Activated CD8-positive, alpha-beta T cell treated with anti-CD3 and anti-CD28 coated beads for 36 hours (primary cell): ENCODE measurements at regions not wholly inside any gene's neighbourhood (a gene's known extent, or its start where the extent isn't known, plus 50 kb on each side); places are given as distances from the start of the nearest gene placed in this dataset.

Experiments
- ATAC-seq: fragments of 200-7000 bp; cut with Tn5 transposase; one replicate; pipeline ENCODE4 v1.10.0; 2021; ENCODE audit warnings: mild to moderate bottlenecking, moderate library complexity
- CTCF ChIA-PET: fragments of 350-600 bp; sonication (Branson Sonifier 250); formaldehyde crosslinking; loops from one replicate; lab custom pipeline; 2021; ENCODE audit warnings: antibody characterized with exemption; lab: Charles Lee
- POLR2A ChIA-PET: fragments of 350-600 bp; sonication (Branson Sonifier 250); formaldehyde crosslinking; loops from one replicate; lab custom pipeline; 2021; ENCODE audit warnings: antibody characterized with exemption; lab: Charles Lee
- DNase-seq: peaks from one replicate; pipeline ENCODE4 v3.0.0-alpha.2; 2020
- H3K27ac Mint-ChIP-seq: one replicate; pipeline ENCODE4 v1.8.0; 2021; ENCODE audit warnings: mild to moderate bottlenecking, mixed read lengths
- H3K27me3 Mint-ChIP-seq: one replicate; pipeline ENCODE4 v1.8.0; 2021; ENCODE audit warnings: mixed read lengths
- H3K36me3 Mint-ChIP-seq: one replicate; pipeline ENCODE4 v1.8.0; 2021; ENCODE audit warnings: low read depth, mixed read lengths
- H3K4me1 Mint-ChIP-seq: one replicate; pipeline ENCODE4 v1.8.0; 2021; ENCODE audit warnings: low read depth, mixed read lengths
- H3K4me3 Mint-ChIP-seq: one replicate; pipeline ENCODE4 v1.8.0; 2021; ENCODE audit warnings: mild to moderate bottlenecking, moderate library complexity, mixed read lengths
- H3K9me3 Mint-ChIP-seq: one replicate; pipeline ENCODE4 v1.8.0; 2021; ENCODE audit warnings: mixed read lengths
- intact Hi-C: fragments of 100-400 bp; cut with micrococcal nuclease; formaldehyde crosslinking; loops from one replicate; pipeline ENCODE4 v1.10.0; 2022
- TF ChIP-seq, protein P1 (sequence below): fragments of 200-600 bp; IDR thresholded peaks from one replicate; pipeline ENCODE4 v1.8.0; 2022; ENCODE audit warnings: antibody characterized with exemption, mild to moderate bottlenecking

DNA sequence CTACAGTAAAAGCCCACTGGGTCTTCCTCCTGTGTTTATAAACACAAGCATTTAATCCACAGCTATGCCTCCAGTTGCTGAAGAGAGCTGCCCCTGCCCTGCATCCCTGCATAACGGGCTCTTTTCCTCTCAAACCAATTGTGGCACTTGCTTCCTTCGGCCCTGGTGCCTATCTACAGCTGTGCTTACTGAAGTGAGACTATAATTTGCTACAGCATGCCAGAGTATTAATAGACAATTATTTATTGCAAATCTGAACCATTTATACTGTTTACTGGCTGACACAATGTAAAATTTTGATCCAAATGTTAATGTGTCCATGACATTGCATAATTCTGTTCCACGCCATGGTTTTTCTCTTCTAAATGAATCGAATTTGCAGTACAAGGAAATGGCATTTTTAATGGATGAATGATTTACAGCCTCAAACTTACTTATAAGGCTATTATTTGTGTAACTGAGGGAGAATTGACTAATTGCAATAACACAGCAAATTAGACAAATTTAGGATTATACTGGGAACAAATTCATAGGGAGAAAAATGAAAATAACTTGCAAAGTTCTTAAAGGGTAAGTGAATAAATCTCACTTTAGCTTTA lies 457.0 kb upstream of the HNRNPA3 start:
- Mint-ChIP-seq H3K27me3 (peaks cover 4% of the 10 kb centered on the region), H3K27ac (no peak overlapping the region), H3K36me3 (no peaks in the 10 kb centered on the region), H3K9me3 (no peaks in the 10 kb centered on the region), H3K4me1 (peaks cover 7% of the 10 kb centered on the region), H3K4me3 (no peak overlapping the region)
- DNase-seq (no peak), ATAC-seq (no peak)
- intact Hi-C loops: no loop called here
- CTCF ChIA-PET: interaction anchor here (1.5 kb wide), 1 partner anchor 59 kb away, joined by 3 read pairs; no protein-coding TSS in a partner anchor
- POLR2A ChIA-PET: interaction anchor here (0.7 to 1.0 kb wide), 2 partner anchors 8 to 643 kb away, joined by 3 read pairs; no protein-coding TSS in a partner anchor
- TF ChIP-seq, protein P1, sequence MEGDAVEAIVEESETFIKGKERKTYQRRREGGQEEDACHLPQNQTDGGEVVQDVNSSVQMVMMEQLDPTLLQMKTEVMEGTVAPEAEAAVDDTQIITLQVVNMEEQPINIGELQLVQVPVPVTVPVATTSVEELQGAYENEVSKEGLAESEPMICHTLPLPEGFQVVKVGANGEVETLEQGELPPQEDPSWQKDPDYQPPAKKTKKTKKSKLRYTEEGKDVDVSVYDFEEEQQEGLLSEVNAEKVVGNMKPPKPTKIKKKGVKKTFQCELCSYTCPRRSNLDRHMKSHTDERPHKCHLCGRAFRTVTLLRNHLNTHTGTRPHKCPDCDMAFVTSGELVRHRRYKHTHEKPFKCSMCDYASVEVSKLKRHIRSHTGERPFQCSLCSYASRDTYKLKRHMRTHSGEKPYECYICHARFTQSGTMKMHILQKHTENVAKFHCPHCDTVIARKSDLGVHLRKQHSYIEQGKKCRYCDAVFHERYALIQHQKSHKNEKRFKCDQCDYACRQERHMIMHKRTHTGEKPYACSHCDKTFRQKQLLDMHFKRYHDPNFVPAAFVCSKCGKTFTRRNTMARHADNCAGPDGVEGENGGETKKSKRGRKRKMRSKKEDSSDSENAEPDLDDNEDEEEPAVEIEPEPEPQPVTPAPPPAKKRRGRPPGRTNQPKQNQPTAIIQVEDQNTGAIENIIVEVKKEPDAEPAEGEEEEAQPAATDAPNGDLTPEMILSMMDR: no peak

DNA sequence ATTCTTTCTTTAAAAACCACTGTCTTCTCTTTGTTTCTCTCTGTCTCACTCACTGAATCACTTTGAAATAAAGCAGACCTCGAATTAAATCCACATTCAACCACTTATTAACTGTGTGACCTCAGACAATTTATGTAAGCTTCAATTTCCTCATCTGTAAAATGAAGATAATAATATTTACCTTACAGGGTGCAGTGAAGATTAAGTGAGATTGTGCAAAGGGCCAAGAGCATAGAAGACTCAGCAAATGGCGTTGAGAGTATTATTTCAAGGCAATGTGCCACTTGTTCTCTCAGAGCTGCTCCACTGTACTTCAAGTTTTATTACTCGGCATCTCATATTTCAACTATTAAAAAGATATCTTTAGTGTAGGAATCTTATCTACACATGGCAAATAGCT lies 454.2 kb upstream of the HNRNPA3 start:
- no peak overlapping the region for H3K27ac Mint-ChIP-seq
- H3K9me3 Mint-ChIP-seq: no peaks in the 10 kb centered on the region
- ChIA-PET POLR2A (no interaction called here), CTCF (interaction anchor here (1.2 to 1.4 kb wide), 3 partner anchors 12 to 390 kb away, joined by 3 read pairs; no protein-coding TSS in a partner anchor)
- no peak for ATAC-seq
- no peaks in the 10 kb centered on the region for H3K36me3 Mint-ChIP-seq
- H3K4me1 Mint-ChIP-seq: peaks cover 5% of the 10 kb centered on the region
- DNase-seq: no peak
- peaks cover 4% of the 10 kb centered on the region for H3K27me3 Mint-ChIP-seq
- TF ChIP-seq, protein P1: no peak
- intact Hi-C loops: no loop called here
- H3K4me3 Mint-ChIP-seq: no peak overlapping the region

DNA sequence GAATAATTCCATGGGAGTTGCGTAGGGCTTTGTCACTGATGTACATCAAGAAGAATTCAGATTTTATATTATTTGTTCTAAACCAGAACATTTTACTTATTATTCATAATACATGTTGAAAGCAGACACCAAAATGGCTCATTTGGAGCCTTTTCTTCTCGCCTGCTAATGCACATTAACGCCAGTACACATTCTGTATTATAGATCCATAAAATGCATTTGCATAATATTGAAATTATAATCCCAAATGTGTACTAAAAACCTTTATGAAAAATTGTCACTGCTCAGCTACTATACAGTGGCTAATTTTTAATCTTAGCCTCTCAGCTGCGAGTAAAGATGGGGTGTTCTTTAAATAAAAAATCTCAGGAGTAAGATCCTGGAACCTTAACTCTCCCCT lies 452.2 kb upstream of the HNRNPA3 start:
- H3K36me3 Mint-ChIP-seq: no peaks in the 10 kb centered on the region
- peaks cover 3% of the 10 kb centered on the region for H3K27me3 Mint-ChIP-seq
- ATAC-seq: no peak
- DNase-seq: no peak
- TF ChIP-seq, protein P1: no peak
- ChIA-PET POLR2A (no interaction called here), CTCF (no interaction called here)
- intact Hi-C loops: no loop called here
- no peak overlapping the region for H3K4me3 Mint-ChIP-seq
- no peaks in the 10 kb centered on the region for H3K4me1 Mint-ChIP-seq
- no peaks in the 10 kb centered on the region for H3K9me3 Mint-ChIP-seq
- no peak overlapping the region for H3K27ac Mint-ChIP-seq

DNA sequence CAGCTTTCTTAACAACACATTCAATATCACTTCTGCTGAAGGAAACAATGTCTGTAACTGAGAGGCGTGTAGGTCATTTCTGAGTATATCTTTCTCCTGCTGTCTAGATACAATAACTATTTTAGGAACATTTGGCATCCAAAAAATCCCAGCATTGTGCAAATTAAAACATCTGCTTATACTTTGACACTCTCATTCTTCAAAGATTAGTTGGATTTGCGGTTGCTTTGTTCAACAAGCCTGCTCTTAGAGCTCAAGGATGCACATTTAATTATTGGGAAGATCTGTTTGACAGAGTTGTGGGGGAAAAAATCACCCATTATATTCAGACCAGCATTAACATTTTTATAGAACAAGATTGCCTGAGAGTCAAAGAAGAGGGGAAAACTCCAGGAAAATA lies 449.5 kb upstream of the HNRNPA3 start:
- H3K4me1 Mint-ChIP-seq: no peaks in the 10 kb centered on the region
- ChIA-PET POLR2A (no interaction called here), CTCF (interaction anchor here (0.5 kb wide), 1 partner anchor 21 kb away, joined by 3 read pairs; no protein-coding TSS in a partner anchor)
- no peaks in the 10 kb centered on the region for H3K36me3 Mint-ChIP-seq
- ATAC-seq (no peak), DNase-seq (no peak)
- H3K4me3 Mint-ChIP-seq: no peak overlapping the region
- TF ChIP-seq, protein P1: no peak
- H3K27ac Mint-ChIP-seq: no peak overlapping the region
- H3K27me3 Mint-ChIP-seq: no peaks in the 10 kb centered on the region
- no peaks in the 10 kb centered on the region for H3K9me3 Mint-ChIP-seq
- intact Hi-C loops: no loop called here

DNA sequence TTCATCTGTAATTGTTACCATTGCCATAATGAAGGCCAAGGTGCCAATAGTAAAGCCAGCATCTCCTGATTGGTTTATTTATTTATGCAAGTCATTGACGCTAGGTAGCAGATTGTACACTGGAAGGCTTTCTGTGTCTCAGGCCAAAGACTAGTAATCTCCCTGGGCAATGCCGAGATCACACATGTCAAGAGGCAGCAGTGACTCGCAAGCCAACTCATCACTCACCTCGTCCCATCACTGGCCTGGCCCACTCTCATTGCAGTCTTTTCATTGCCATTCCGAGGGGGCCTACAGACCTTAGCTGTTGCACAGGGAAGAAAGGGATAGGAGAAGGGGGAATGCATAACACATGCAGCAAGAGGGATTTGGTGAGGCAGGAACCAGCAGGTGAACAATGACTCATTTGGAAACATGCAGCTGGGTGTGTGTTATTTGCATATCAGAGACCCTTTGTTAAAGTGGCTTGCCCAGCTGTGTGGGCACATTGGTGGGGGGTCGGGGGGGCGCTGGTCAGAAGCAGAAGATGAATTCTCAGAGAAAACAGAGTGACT lies 448.7 kb upstream of the HNRNPA3 start:
- DNase-seq (no peak), ATAC-seq (no peak)
- Mint-ChIP-seq H3K4me1 (peaks cover 4% of the 10 kb centered on the region), H3K27ac (no peak overlapping the region), H3K4me3 (no peak overlapping the region), H3K27me3 (no peaks in the 10 kb centered on the region), H3K9me3 (no peaks in the 10 kb centered on the region), H3K36me3 (no peaks in the 10 kb centered on the region)
- intact Hi-C loops: no loop called here
- TF ChIP-seq, protein P1: no peak
- CTCF ChIA-PET: no interaction called here
- POLR2A ChIA-PET: no interaction called here
